22Rv1 (cell line): ENCODE measurements at regions not wholly inside any gene's neighbourhood (a gene's known extent, or its start where the extent isn't known, plus 50 kb on each side); places are given as distances from the start of the nearest gene placed in this dataset.

Source experiments
- H3K27ac ChIP-seq: fragments of 450-650 bp; 2 replicates; pipeline ENCODE4 v1.5.1; 2017
- CTCF ChIP-seq: fragments of 450-650 bp; IDR thresholded peaks from 2 replicates; pipeline ENCODE4 v1.5.1; 2017; ENCODE audit warnings: mild to moderate bottlenecking
- ZFX ChIP-seq: fragments of 450-650 bp; IDR thresholded peaks from 2 replicates; pipeline ENCODE4 v1.6.1; 2017; ENCODE audit warnings: antibody characterized with exemption, borderline replicate concordance

- TF ChIP-seq CTCF = no peak
- TF ChIP-seq ZFX = no peak
- H3K27ac ChIP-seq = no peak overlapping the region
Observed at GRCh38 chr10:90143937-90144336, 442.5 kb downstream of the KIF20B start.

- peak; percentile 69 for TF ChIP-seq CTCF
- no peak for TF ChIP-seq ZFX
- H3K27ac ChIP-seq = no peak overlapping the region
Observed at GRCh38 chr10:90148116-90148855, 446.9 kb downstream of the KIF20B start.

GRCh38 chr10:90149563-90149962 lies 448.2 kb downstream of the KIF20B start:
- H3K27ac ChIP-seq = no peak overlapping the region
- TF ChIP-seq ZFX (no peak), CTCF (no peak)

- no peak overlapping the region for H3K27ac ChIP-seq
Observed at GRCh38 chr10:90162271-90162853, 461.0 kb downstream of the KIF20B start.

GRCh38 chr10:90167174-90168064 lies 466.0 kb downstream of the KIF20B start:
- TF ChIP-seq ZFX = no peak
- TF ChIP-seq CTCF = no peak
- no peak overlapping the region for H3K27ac ChIP-seq

More at GRCh38 chr10:90162271-90162853, 461.0 kb downstream of the KIF20B start:
- no peak for TF ChIP-seq CTCF
- TF ChIP-seq ZFX = no peak

GRCh38 chr10:90168244-90168643 lies 466.9 kb downstream of the KIF20B start:
- no peak overlapping the region for H3K27ac ChIP-seq
- no peak for TF ChIP-seq CTCF
- TF ChIP-seq ZFX = no peak
